Esophagus muscularis mucosa (tissue), 4 donors: ENCODE measurements at regions not wholly inside any gene's neighbourhood (a gene's known extent, or its start where the extent isn't known, plus 50 kb on each side); places are given as distances from the start of the nearest gene placed in this dataset.

Experiments
- DNase-seq: peaks from one replicate; pipeline ENCODE4 v3.0.0-alpha.2; 2017; ENCODE audit errors: extremely low spot score
- H3K27ac ChIP-seq, 4 donors: fragments of 200-600 bp; sonication (generic); replicated peaks in 1 of 4; 1 replicate in 3 of 4; 2 replicates in 1 of 4; pipeline ENCODE4 v1.5.1; 2016 to 2019; ENCODE audit warnings: mild to moderate bottlenecking in 1 of 4
- H3K27me3 ChIP-seq, 4 donors: fragments of 200-600 bp; sonication (generic); one replicate each; pipeline versions ENCODE4 v1.5.1 to v1.6.0; 2016 to 2019
- H3K36me3 ChIP-seq, 4 donors: fragments of 200-600 bp; sonication (generic); one replicate each; pipeline ENCODE4 v1.5.1; 2016 to 2019
- H3K4me1 ChIP-seq, 4 donors: fragments of 200-600 bp; sonication (generic); one replicate each; pipeline ENCODE4 v1.5.1; 2016 to 2019
- H3K4me3 ChIP-seq, 4 donors: fragments of 200-600 bp; sonication (generic); 1 replicate in 2 of 4; 2 replicates in 2 of 4; pipeline ENCODE4 v1.5.1; 2016 to 2019; ENCODE audit warnings: mild to moderate bottlenecking in 4 of 4, moderate library complexity in 1 of 4
- H3K9me3 ChIP-seq, 4 donors: fragments of 200-600 bp; sonication (generic); 1 replicate in 3 of 4; 2 replicates in 1 of 4; pipeline ENCODE4 v1.5.1; 2016 to 2019
- CTCF ChIP-seq, 3 experiments: fragments of 200-600 bp in 2 of 3; fragments of 450-650 bp in 1 of 3; sonication (generic) in 2 of 3; IDR thresholded peaks; one replicate each; pipeline ENCODE4 v1.5.1; 2017 to 2019; ENCODE audit warnings: antibody characterized with exemption in 3 of 3, mild to moderate bottlenecking in 2 of 3, moderate library complexity in 1 of 3
- EP300 ChIP-seq: sonication (generic); formaldehyde crosslinking; IDR thresholded peaks from one replicate; pipeline ENCODE4 v1.6.1; 2017; ENCODE audit warnings: antibody characterized with exemption
- POLR2A ChIP-seq: fragments of 450-650 bp; IDR thresholded peaks from one replicate; pipeline ENCODE4 v1.6.1; 2017; ENCODE audit warnings: antibody characterized with exemption, moderate library complexity, mild to moderate bottlenecking, low read depth
- POLR2AphosphoS5 ChIP-seq, 2 donors: sonication (generic); formaldehyde crosslinking; IDR thresholded peaks; one replicate each; pipeline ENCODE4 v1.6.1; 2017; ENCODE audit warnings: antibody characterized with exemption in 2 of 2
- WGBS: methylation state at CpG from one replicate; pipeline ENCODE4 v1.1.5; 2018; 5-methylcytosine and 5-hydroxymethylcytosine counted together
- intact Hi-C: fragments of 100-400 bp; cut with DNase I; formaldehyde crosslinking; loops from one replicate; pipeline ENCODE4 v1.15.1; 2023

DNA sequence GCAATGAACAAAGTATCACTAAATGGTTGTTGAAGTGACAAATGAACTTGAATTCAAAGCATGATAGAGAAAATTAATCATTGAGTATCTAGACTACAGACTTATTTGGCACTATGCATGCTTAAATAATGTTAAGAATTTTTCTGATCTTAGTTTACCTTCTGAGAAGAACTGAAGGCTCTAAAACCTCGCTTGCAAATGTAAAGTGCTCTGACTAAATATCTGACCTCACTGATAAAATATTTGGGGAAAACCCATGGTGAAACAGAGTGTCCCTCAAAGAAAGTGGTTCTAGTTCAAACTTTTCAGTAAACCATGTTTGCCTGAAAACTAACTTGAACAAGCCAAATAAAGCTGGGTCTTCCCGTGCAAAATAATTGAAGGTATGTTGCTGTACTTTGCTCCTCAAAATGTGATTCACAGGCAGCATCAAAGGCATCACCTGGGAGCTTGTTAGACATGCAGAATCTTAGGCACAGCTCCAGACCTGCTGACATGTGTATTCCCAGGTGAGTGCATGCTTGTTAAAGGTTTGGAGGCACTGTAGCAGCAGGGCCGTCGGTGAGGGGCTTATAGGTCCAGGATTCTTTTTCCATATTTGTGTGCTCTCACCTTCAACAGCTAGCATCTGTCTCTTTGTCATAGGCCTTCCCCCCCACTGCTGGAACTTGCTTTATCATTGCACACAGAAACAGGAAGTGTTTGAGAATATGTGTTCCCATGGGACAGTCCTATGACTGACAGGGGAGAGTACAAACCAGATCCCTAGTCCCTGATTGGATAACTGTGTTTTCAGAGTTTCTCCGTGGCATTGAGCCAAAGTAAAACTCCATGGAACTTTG, 524.2 kb upstream of the LMCD1 start:
- H3K9me3 ChIP-seq: no peaks in the 10 kb centered on the region
- H3K36me3 ChIP-seq: no peaks in the 10 kb centered on the region
- intact Hi-C loops: no loop called here
- no peak overlapping the region for H3K27ac ChIP-seq
- H3K27me3 ChIP-seq: no peaks in the 10 kb centered on the region
- peaks cover 0 to 10% (median 2%) of the 10 kb centered on the region in 4 donors for H3K4me1 ChIP-seq
- H3K4me3 ChIP-seq: no peak overlapping the region
- 51% methylated on average over 5 of the region's 5 CpGs for WGBS
- DNase-seq: no peak
- TF ChIP-seq CTCF (IDR thresholded peaks at IDR 0.05): no peak

GRCh38 chr3:7978087-7978422, 523.6 kb upstream of the LMCD1 start:
- Histone ChIP-seq H3K27me3 (no peaks in the 10 kb centered on the region), H3K4me3 (no peak overlapping the region), H3K27ac (no peak overlapping the region), H3K4me1 (peaks cover 0 to 10% (median 2%) of the 10 kb centered on the region in 4 donors), H3K9me3 (no peaks in the 10 kb centered on the region), H3K36me3 (no peaks in the 10 kb centered on the region)
- TF ChIP-seq CTCF (IDR thresholded peaks at IDR 0.05) (no peak), POLR2AphosphoS5 (IDR thresholded peaks at IDR 0.05) (no peak), EP300 (no peak), POLR2A (no peak)
- no peak for DNase-seq
- intact Hi-C loops: no loop called here
- 71% methylated on average over 6 of the region's 6 CpGs for WGBS

DNA sequence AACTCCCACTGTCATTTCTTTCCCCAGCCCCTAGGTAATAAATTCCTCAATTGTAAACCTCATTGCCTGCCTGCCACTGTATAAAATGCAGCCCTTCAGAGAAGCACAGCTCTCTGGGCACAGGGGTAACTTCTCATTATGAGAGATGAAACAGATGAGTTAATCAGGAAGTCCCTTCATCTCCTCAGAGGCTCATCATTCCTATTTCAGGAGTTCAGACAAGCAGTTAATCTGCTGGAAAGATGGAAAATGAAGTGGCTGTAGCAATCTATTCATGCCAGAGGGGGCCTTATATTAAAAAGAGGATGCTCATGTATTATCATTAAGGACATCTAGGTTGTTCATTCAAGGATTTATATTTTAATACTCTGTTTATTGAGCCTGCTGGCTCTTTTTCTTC, 519.5 kb upstream of the LMCD1 start:
- H3K27ac ChIP-seq: no peak overlapping the region
- intact Hi-C loops: no loop called here
- no peak overlapping the region for H3K4me3 ChIP-seq
- H3K36me3 ChIP-seq: no peaks in the 10 kb centered on the region
- no peak for DNase-seq
- no peaks in the 10 kb centered on the region for H3K27me3 ChIP-seq
- H3K4me1 ChIP-seq: peaks cover 0 to 6% (median 2%) of the 10 kb centered on the region in 4 donors
- H3K9me3 ChIP-seq: no peaks in the 10 kb centered on the region
- no peak for TF ChIP-seq POLR2AphosphoS5 (IDR thresholded peaks at IDR 0.05)
- TF ChIP-seq CTCF (IDR thresholded peaks at IDR 0.05): no peak

- no peaks in the 10 kb centered on the region for H3K36me3 ChIP-seq
- no peak for TF ChIP-seq POLR2AphosphoS5 (IDR thresholded peaks at IDR 0.05)
- TF ChIP-seq EP300: no peak
- TF ChIP-seq CTCF (IDR thresholded peaks at IDR 0.05): no peak
- no peak for TF ChIP-seq POLR2A
- no peak overlapping the region for H3K27ac ChIP-seq
- peaks cover 0 to 5% (median 0%) of the 10 kb centered on the region in 4 donors for H3K4me1 ChIP-seq
- WGBS: 66% methylated on average over 4 of the region's 4 CpGs
- intact Hi-C loops: no loop called here
- DNase-seq: no peak
- no peaks in the 10 kb centered on the region for H3K9me3 ChIP-seq
- H3K4me3 ChIP-seq: no peak overlapping the region
- H3K27me3 ChIP-seq: no peaks in the 10 kb centered on the region
These were observed 502.2 kb upstream of the LMCD1 start for GRCh38 chr3:7999384-7999783.

- no peak for DNase-seq
- no peaks in the 10 kb centered on the region for H3K36me3 ChIP-seq
- 60% methylated on average over 1 of the region's 1 CpG for WGBS
- intact Hi-C loops: no loop called here
- TF ChIP-seq EP300 (no peak), CTCF (IDR thresholded peaks at IDR 0.05) (no peak), POLR2A (no peak), POLR2AphosphoS5 (IDR thresholded peaks at IDR 0.05) (no peak)
- no peaks in the 10 kb centered on the region for H3K27me3 ChIP-seq
- no peaks in the 10 kb centered on the region for H3K9me3 ChIP-seq
- peaks cover 0 to 5% (median 0%) of the 10 kb centered on the region in 4 donors for H3K4me1 ChIP-seq
- H3K4me3 ChIP-seq: no peak overlapping the region
- no peak overlapping the region for H3K27ac ChIP-seq
These were observed 500.3 kb upstream of the LMCD1 start for GRCh38 chr3:8001307-8001706.
